Medulla oblongata (tissue), 1 donor: ENCODE measurements at regions not wholly inside any gene's neighbourhood (a gene's known extent, or its start where the extent isn't known, plus 50 kb on each side); places are given as distances from the start of the nearest gene placed in this dataset.
"Not testable (repeated sequence)": the region's sequence is repeated elsewhere in the genome, so short reads cannot be mapped to it uniquely, and the experiment has no call there.

Source experiments
- DNase-seq: peaks from one replicate; pipeline ENCODE4 v3.0.0-alpha.2; 2015; ENCODE audit errors: extremely low spot score

DNA sequence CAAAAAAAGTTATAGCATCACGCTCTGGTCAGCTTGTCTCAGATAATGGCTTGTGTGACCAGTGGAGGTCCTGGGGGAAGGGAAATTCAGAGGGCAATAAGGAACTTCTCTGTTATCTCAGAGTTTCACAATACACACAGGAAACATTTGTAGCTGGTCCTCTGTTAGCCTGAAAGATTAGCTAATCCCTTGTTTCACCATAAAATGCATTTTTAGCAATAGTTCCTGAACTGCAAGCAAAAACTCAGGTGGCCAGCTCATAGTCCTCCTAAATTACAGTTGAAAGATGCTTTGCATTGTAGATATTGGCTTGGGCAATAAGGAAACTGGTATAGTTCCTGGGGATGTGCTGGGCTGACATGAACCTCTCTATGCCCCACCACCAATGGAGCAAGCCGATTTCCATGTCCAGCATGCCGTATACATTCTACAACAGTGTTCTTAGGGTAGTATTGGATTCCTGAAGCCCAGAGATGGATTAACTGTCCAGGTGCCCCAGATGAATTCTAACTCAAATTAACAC is 141.5 kb upstream of the TBL1XR1 start:
- DNase-seq, result peak; percentile 76

GRCh38 chr3:177339220-177339703 is 142.0 kb upstream of the TBL1XR1 start:
- DNase-seq, result not testable (repeated sequence)

GRCh38 chr3:177340243-177340830 is 143.1 kb upstream of the TBL1XR1 start:
- no peak for DNase-seq

- no peak for DNase-seq
Observed at GRCh38 chr3:177341736-177342419, 144.6 kb upstream of the TBL1XR1 start.

- DNase-seq, result no peak
Observed at GRCh38 chr3:177343122-177343625, 145.9 kb upstream of the TBL1XR1 start.

- DNase-seq, result peak; percentile 86
Observed at GRCh38 chr3:177345049-177345972, 148.0 kb upstream of the TBL1XR1 start.

- no peak for DNase-seq
Observed at GRCh38 chr3:177345973-177346503, 148.8 kb upstream of the TBL1XR1 start.

DNA sequence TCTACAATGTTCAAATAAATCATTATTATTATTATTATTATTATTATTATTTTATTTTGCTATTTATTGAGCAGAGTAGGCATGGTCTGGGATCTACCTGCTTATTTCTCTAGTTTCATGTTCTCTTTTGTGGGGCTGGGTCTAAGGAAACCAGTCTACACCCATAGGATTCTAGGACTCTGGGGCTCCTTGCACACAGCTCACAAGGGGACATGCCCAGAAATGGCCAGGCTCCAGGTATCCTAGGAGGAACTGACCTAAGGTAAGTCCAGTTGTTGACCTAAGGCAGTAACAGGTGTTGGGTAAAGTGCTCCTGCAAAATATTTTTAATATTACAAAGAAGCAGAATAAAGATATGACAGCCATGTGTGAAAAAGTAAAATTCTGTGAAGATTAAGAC is 149.6 kb upstream of the TBL1XR1 start:
- no peak for DNase-seq

- no peak for DNase-seq
Observed at GRCh38 chr3:177347611-177348010, 150.3 kb upstream of the TBL1XR1 start.

DNA sequence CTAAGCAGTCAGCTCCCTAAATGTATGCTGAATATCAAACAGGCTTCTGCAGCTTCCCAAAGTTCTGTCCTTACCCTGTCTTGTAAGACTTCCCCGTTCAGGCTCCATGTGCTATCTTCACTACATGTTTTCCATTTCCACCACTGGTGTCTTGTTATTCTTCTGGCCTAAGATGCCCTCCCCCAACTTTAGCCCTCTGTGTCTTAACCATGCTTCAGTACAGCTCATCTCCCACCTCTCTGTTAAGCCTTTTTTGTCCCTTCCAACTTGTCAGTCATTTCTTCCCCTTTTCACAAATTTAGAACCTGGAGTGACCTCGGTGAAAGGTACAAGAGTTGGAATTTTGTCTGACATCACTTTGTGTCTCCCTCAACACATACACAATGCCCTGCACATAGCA is 151.7 kb upstream of the TBL1XR1 start:
- DNase-seq, result no peak

DNA sequence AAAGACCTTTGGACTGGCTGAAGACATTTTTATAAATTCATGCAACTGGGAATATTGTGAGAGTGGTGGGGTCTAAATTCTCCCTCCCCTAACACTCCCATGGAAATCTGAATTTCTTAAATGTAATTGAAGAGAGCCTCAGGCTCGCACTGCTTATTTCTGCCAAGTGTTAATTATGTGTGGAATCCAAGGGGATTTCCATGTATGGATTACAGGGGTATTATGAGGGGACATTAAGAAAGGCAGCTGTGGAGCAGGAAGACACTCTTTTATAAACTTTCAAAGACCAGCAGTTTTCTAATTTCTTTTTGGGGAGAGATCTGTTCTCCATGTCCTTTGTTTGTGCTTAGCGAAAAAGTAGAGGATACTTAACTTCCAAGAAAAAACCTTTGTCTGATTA is 152.1 kb upstream of the TBL1XR1 start:
- no peak for DNase-seq

DNA sequence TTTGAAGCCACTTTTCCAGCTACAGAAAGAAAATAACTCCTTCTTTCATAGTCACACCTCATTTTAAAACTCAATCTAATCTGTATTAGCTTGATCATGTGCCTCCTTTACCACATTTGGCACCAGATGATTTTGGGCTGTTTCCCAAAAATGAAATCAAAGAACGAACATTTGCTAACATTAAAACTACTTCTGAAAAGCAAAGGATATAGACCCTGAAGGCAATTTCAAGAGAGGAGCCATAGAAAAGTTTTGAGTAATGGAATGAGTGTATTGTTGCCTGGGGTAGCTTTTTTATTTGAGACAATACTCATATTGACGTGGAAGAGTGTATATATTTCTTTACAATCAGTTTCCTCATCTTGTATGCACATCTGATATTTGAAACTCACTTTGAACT is 152.8 kb upstream of the TBL1XR1 start:
- DNase-seq, result no peak

- no peak for DNase-seq
Observed at GRCh38 chr3:177351206-177351605, 153.9 kb upstream of the TBL1XR1 start.

DNA sequence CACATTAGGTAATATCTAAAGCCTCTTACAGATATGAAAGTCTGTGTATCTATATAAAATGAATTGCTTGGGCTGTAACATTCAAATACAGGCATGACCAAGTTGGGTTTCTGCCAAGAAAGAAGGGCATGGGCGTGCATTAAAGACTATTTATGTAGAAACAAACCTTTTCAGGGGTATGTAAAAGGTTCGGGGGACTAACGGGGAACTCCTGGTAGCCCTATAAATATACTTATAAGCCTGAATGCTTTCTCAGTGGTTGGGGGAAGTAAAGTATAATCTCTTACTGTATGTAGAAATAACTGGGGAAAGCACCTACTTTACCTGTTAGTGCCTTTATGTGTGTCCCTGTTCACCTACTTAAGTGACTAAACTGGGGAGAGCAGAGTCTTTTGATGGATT is 154.5 kb upstream of the TBL1XR1 start:
- DNase-seq, result no peak

DNA sequence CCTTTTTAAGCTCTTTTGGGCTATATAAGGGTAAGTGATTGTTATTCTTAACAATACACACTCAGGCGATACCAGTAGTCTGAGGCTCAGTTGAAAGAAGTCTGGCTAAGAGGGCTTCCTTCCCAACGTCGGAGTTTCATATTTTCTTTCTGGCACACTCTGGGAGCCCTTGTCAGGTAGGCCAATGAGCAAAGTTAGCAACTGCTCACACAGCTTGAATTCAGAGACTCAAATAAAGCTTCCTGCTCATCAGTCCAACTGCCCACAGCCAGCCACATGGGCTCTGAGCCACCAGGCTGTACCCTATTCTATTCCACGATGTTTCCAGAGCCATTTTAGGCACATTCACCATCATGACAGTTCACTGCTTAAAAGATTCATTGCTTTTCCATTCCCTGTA is 155.1 kb upstream of the TBL1XR1 start:
- no peak for DNase-seq

- no peak for DNase-seq
Observed at GRCh38 chr3:177353140-177353539, 155.9 kb upstream of the TBL1XR1 start.

DNA sequence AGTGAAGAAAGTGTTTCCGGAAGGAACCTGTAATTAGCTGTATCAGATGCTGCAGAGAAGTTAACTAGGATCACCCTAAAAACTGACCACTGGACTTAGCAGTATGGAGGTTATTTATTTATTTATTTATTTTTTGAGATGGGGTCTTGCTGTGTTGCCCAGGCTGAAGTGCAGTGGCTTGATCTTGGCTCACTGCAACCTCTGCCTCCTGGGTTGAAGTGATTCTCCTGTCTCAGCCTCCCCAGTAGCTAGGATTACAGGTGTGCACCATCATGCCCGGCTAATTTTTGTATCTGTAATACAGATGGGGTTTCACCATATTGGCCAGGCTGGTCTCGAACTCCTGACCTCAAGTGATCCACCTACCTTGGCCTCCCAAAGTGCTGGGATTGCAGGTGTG is 156.6 kb upstream of the TBL1XR1 start:
- DNase-seq, result not testable (repeated sequence)

DNA sequence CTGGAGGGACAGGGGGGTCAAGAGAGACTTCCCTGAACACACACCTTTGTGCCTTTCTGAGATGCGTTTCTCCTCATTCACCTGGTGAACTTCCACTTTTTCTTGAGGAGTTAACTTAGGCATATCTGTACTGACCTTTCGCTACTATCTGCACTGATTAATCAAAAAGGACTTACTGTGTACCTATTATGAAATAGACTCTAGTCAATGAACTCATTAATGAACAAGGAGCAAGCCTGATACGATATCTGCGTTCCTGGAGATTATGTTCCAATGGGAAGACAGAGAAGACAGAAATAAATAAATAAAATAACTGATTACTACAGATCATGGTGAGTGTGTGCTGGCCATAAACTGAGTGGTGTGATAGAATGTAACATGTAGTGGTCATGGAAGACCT is 157.2 kb upstream of the TBL1XR1 start:
- no peak for DNase-seq

DNA sequence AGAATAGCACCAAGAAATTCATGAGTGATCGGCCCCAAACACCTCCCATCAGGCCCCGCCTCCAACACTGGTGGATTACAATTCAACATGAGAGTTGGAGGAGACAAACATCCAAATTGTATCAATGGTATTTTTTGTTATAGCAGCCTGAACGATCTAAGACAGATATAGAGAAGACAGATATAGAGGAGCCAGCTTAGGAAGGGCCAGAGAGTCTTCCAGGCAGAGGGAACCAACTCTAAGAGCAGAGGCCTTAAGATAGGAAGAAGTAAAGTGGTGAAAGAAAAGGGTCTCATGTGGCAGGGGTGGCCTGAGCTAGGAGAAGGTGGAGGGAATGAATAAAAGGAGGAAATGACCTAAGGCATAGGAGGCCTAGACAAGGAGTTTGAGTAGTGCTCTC is 158.8 kb upstream of the TBL1XR1 start:
- DNase-seq, result no peak

- no peak for DNase-seq
Observed at GRCh38 chr3:177356952-177357351, 159.7 kb upstream of the TBL1XR1 start.

GRCh38 chr3:177357352-177358090 is 160.2 kb upstream of the TBL1XR1 start:
- peak; percentile 38 for DNase-seq
